Raji (cell line): ENCODE measurements at regions not wholly inside any gene's neighbourhood (a gene's known extent, or its start where the extent isn't known, plus 50 kb on each side); places are given as distances from the start of the nearest gene placed in this dataset.

Source experiments
- POLR2A ChIP-seq: IDR thresholded peaks from 2 replicates; pipeline ENCODE4 v1.6.1; 2011; ENCODE audit warnings: low read depth, low read length, control low read depth; ENCODE audit not compliant: insufficient read depth

- no peak for TF ChIP-seq POLR2A
Observed at GRCh38 chr9:88302579-88303324, 85.5 kb upstream of the SPIN1 start.

- no peak for TF ChIP-seq POLR2A
Observed at GRCh38 chr9:88300556-88300955, 87.7 kb upstream of the SPIN1 start.

DNA sequence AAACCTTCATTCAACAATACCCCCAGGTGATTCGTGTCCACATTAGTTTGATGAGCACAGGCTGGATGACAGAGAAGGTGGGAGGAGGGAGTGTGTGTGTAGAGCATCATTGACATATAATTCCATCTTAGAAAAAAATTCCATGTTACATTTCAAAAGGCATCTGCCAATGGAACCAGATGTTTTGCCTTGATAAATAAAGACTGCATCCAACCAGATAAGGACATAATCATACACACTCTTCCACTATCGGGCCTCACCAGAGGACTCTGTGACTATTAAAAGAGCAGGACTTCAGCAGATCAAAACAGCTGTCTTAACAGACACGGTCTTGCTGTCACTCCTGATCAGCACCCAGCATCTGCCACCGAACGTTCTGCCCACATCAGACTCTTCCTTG is 96.4 kb upstream of the SPIN1 start:
- TF ChIP-seq POLR2A: no peak

DNA sequence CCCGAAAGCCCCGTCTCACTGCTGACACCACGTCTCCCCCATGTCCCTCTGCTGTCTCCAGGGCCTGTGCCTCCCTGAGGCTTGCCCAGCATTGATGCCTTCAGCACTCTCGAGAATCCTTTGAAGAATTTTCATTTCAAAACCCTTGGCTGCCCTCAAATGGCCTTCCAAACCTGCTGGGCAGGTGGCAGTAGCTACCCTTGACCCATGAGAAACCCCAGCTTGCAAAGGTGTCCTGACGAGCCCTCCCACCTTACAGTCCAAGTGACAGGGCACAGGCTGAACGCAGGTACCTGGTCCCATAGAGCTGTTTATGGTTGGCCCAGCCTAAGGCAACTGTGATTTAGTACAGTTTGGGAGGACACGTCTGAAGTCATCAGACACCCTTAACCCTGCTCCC is 97.2 kb upstream of the SPIN1 start:
- no peak for TF ChIP-seq POLR2A

DNA sequence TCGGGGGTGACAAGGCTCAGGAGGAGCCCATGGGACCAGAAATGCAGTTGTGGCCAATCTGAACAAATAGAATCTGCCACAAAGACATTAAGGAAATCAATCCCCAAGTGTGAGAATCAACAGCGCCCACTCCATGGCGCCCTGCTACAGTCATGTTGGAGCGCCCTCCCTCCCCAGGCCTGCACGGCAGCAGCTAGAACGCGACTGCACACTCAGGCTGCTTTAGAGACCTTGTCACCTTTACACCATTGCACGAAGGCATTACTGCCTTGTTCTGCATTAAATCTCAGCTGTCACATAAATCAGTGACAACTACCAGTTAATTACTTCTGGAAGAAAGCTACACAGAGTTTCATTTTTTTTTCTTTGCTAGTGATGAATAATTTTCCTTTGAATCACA is 98.7 kb upstream of the SPIN1 start:
- TF ChIP-seq POLR2A: no peak

DNA sequence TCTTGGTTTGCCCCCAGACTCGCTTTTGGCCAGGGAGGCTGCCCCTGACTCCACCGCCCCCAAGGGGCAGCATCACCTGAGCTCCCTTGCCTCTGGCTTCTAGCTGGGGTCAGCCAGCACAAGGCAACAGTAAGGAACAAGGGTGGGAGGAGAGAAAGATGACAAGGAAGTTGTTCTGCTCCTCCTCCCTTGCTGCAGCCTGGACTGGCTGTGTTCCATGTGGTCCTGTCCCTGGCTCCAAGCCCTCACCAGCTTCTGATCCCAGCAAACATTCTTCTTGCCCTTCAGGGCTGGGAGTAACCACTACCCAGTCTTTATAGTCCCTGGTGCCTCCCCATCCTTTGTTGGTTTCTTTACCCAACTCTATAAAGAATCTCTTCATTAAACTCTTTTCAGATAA is 100.3 kb upstream of the SPIN1 start:
- TF ChIP-seq POLR2A: no peak

- TF ChIP-seq POLR2A: no peak
Observed at GRCh38 chr9:88280816-88281382, 107.3 kb upstream of the SPIN1 start.

- no peak for TF ChIP-seq POLR2A
Observed at GRCh38 chr9:88278036-88278435, 110.2 kb upstream of the SPIN1 start.

- no peak for TF ChIP-seq POLR2A
Observed at GRCh38 chr9:88274078-88274477, 114.2 kb upstream of the SPIN1 start.

DNA sequence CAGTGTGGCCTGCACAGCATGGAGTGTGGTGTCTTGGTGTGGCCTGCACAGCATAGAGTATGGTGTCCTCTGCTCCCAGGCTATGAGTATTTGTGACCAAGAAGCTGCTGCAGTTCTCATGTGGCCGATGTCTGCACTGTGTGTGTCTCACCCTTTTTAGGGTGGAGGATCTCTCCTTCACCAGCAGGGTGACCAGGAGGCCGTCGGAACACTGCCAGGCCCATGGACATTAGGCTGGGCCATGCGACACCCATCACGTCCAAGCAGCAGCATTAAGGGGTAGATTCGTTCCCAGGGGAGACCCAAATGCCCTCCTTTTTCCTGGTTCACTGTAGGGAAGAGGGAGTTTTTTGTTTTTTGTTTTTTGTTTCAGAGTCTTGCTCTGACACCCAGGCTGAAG is 115.3 kb upstream of the SPIN1 start:
- TF ChIP-seq POLR2A: no peak

- no peak for TF ChIP-seq POLR2A
Observed at GRCh38 chr9:88270413-88270812, 117.8 kb upstream of the SPIN1 start.

- no peak for TF ChIP-seq POLR2A
Observed at GRCh38 chr9:88268886-88269285, 119.4 kb upstream of the SPIN1 start.

- TF ChIP-seq POLR2A: no peak
Observed at GRCh38 chr9:88267283-88267682, 121.0 kb upstream of the SPIN1 start.

DNA sequence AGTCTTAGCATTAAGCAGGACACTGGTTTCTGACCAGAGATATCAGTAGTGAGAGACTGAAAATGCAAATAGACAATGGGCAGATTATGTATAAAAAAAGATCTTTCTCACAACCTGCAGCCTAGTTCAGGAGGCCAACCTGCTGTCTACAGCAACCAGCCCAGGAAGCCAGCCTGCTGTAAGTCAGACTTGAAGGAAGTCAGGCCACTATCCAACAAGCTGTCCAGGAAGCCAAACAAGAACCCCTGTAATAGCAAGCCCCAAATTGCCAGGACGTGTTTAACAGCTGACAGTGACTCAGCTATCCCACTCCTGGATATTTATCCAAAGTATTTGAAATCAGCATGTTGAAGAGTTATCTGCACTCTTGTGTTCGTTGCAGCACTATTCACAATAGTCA is 121.8 kb upstream of the SPIN1 start:
- TF ChIP-seq POLR2A: no peak

- no peak for TF ChIP-seq POLR2A
Observed at GRCh38 chr9:88259001-88259400, 120.7 kb upstream of the SPATA31C2 start.

DNA sequence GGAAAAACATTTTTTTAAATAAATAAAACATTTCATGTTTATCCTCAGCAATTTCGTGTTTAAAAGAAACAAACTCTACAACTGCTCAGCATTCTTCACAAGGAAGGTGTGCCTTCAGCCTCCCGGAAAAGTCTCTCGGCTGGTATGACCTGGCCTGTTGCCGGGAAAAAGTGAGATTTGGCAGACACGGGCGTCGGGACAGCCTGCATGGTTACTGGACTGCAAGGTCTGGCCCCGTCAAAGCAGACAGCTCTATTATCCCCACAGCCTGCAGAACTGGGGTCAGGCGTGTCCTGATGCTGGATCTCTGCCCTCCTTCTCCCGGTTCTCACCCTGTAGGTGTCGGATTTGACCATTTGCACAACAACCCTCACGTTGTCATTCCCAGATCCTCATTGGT is 120.3 kb upstream of the SPATA31C2 start:
- no peak for TF ChIP-seq POLR2A

DNA sequence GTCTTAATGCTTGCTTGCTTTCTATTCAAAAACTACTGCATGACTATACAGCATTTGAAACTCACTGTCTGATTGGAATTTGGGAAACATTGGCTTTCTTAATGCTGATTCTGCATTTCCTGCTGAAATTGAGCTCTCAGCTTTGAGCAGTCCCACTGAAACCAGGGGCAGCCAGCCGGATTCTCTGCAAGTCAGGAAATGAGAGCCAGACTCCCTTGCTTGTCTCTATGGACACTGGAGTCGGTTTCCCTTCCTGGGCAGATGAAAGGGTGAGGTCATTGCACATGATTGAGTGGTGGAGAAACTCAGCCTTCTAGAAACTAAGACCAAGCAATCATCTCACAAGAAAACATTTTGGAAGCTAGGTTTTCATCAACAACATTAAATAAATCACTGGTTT is 119.7 kb upstream of the SPATA31C2 start:
- no peak for TF ChIP-seq POLR2A
